Daoy (cell line): ENCODE measurements at regions not wholly inside any gene's neighbourhood (a gene's known extent, or its start where the extent isn't known, plus 50 kb on each side); places are given as distances from the start of the nearest gene placed in this dataset.
"Not testable (repeated sequence)": the region's sequence is repeated elsewhere in the genome, so short reads cannot be mapped to it uniquely, and the experiment has no call there.

Experiments
- DNase-seq: peaks from one replicate; pipeline ENCODE4 v3.0.0-alpha.2; 2015; ENCODE audit warnings: low read depth

GRCh38 chr15:60135961-60136360 lies 131.8 kb downstream of the FOXB1 start:
- no peak for DNase-seq

- DNase-seq = peak; percentile 61
Measured at GRCh38 chr15:60137711-60138396, 133.7 kb downstream of the FOXB1 start.

GRCh38 chr15:60138397-60138968 lies 134.4 kb downstream of the FOXB1 start:
- no peak for DNase-seq

- no peak for DNase-seq
Measured at GRCh38 chr15:60152386-60152785, 148.3 kb downstream of the FOXB1 start.

- no peak for DNase-seq
Measured at GRCh38 chr15:60154764-60155325, 150.7 kb downstream of the FOXB1 start.

- peak; percentile 17 for DNase-seq
Measured at GRCh38 chr15:60155661-60156060, 151.6 kb downstream of the FOXB1 start.

GRCh38 chr15:60160909-60161308 lies 156.8 kb downstream of the FOXB1 start:
- no peak for DNase-seq

GRCh38 chr15:60161704-60162103 lies 157.6 kb downstream of the FOXB1 start:
- no peak for DNase-seq

- no peak for DNase-seq
Measured at GRCh38 chr15:60162251-60162967, 158.3 kb downstream of the FOXB1 start.

- no peak for DNase-seq
Measured at GRCh38 chr15:60162968-60163355, 158.9 kb downstream of the FOXB1 start.

GRCh38 chr15:60165111-60165510 lies 161.0 kb downstream of the FOXB1 start:
- no peak for DNase-seq

- DNase-seq = peak; percentile 39
Measured at GRCh38 chr15:60172143-60172542, 168.0 kb downstream of the FOXB1 start.

- peak; percentile 36 for DNase-seq
Measured at GRCh38 chr15:60179786-60180391, 175.8 kb downstream of the FOXB1 start.

- DNase-seq = not testable (repeated sequence)
Measured at GRCh38 chr15:60181957-60182356, 177.8 kb downstream of the FOXB1 start.

GRCh38 chr15:60183366-60183765 lies 179.3 kb downstream of the FOXB1 start:
- no peak for DNase-seq

GRCh38 chr15:60184579-60184978 lies 180.5 kb downstream of the FOXB1 start:
- DNase-seq = peak; percentile 63

GRCh38 chr15:60191016-60191415 lies 186.9 kb downstream of the FOXB1 start:
- DNase-seq = no peak

- no peak for DNase-seq
Measured at GRCh38 chr15:60191821-60192220, 187.7 kb downstream of the FOXB1 start.

- DNase-seq = no peak
Measured at GRCh38 chr15:60195611-60196010, 191.5 kb downstream of the FOXB1 start.

GRCh38 chr15:60204131-60204885 lies 193.5 kb downstream of the ANXA2 start:
- DNase-seq = no peak

- peak; percentile 39 for DNase-seq
Measured at GRCh38 chr15:60208709-60209108, 189.1 kb downstream of the ANXA2 start.

GRCh38 chr15:60212536-60212935 lies 185.2 kb downstream of the ANXA2 start:
- peak; percentile 75 for DNase-seq
